Mammary epithelial cell (primary cell): ENCODE measurements at regions not wholly inside any gene's neighbourhood (a gene's known extent, or its start where the extent isn't known, plus 50 kb on each side); places are given as distances from the start of the nearest gene placed in this dataset.

Experiments
- CTCF ChIP-seq, 2 donors: IDR thresholded peaks in 1 of 2; conservative IDR thresholded peaks in 1 of 2; 2 replicates each; pipeline ENCODE4 v1.5.1; 2011 to 2012; ENCODE audit warnings: inconsistent platforms in 2 of 2, low read length in 2 of 2, mild to moderate bottlenecking in 2 of 2, control low read depth in 1 of 2, low read depth in 1 of 2; ENCODE audit not compliant: insufficient read depth in 1 of 2; ENCODE audit errors: extremely low read depth in 1 of 2
- EZH2 ChIP-seq: IDR thresholded peaks from 2 replicates; pipeline ENCODE4 v1.6.1; 2012; ENCODE audit warnings: low read length, inconsistent platforms, borderline replicate concordance

- TF ChIP-seq EZH2 (no peak), CTCF (conservative IDR thresholded peaks at IDR 0.05 in 1 of 2, IDR thresholded peaks at IDR 0.05 in 1 of 2; ENCODE audit: extremely low read depth in 1 of 2, insufficient read depth in 1 of 2, low read depth in 1 of 2, low read length in 2 of 2) (no peak)
These were observed 69.5 kb upstream of the BLTP1 start for GRCh38 chr4:122082661-122083060.
